ENCODE measurements at regions not wholly inside any gene's neighbourhood (a gene's known extent, or its start where the extent isn't known, plus 50 kb on each side); places are given as distances from the start of the nearest gene placed in this dataset.

GRCh38 chr4:53805291-53805690, 214.0 kb upstream of the LNX1 start:
- Histone ChIP-seq H3K9me3 (no peaks in the 10 kb centered on the region), H3K27ac (no peak overlapping the region), H3K4me1 (peaks cover 0 to 6% (median 2%) of the 10 kb centered on the region in 4 donors), H3K36me3 (no peaks in the 10 kb centered on the region), H3K4me3 (no peak overlapping the region), H3K27me3 (no peaks in the 10 kb centered on the region)
- intact Hi-C loops (cut with DNase I), result no loop called here
- DNase-seq, result no peak
- WGBS, 2 donors, result 80 to 89% methylated on average over 5 of the region's 5 CpGs
- TF ChIP-seq POLR2AphosphoS5 (IDR thresholded peaks at IDR 0.05) (no peak), EP300 (IDR thresholded peaks at IDR 0.05) (no peak), POLR2A (IDR thresholded peaks at IDR 0.05) (no peak), CTCF (IDR thresholded peaks at IDR 0.05) (no peak)

GRCh38 chr4:53804719-53805118, 213.4 kb upstream of the LNX1 start:
- no peak for DNase-seq
- no peak overlapping the region for H3K4me3 ChIP-seq
- H3K36me3 ChIP-seq, result no peaks in the 10 kb centered on the region
- TF ChIP-seq CTCF (IDR thresholded peaks at IDR 0.05), result peak in 1 of 4 experiments; percentile 16
- TF ChIP-seq POLR2AphosphoS5 (IDR thresholded peaks at IDR 0.05), result no peak
- peaks cover 0 to 6% (median 2%) of the 10 kb centered on the region in 4 donors for H3K4me1 ChIP-seq
- WGBS, 2 donors, result 63 to 65% methylated on average over 2 of the region's 2 CpGs
- H3K27me3 ChIP-seq, result no peaks in the 10 kb centered on the region
- intact Hi-C loops (cut with DNase I), result no loop called here
- no peak overlapping the region for H3K27ac ChIP-seq
- H3K9me3 ChIP-seq, result no peaks in the 10 kb centered on the region

GRCh38 chr4:53802500-53802899, 211.2 kb upstream of the LNX1 start:
- TF ChIP-seq POLR2A (IDR thresholded peaks at IDR 0.05), result no peak
- no peak for TF ChIP-seq POLR2AphosphoS5 (IDR thresholded peaks at IDR 0.05)
- TF ChIP-seq EP300 (IDR thresholded peaks at IDR 0.05), result no peak
- TF ChIP-seq CTCF (IDR thresholded peaks at IDR 0.05), result no peak
- Histone ChIP-seq H3K27me3 (no peaks in the 10 kb centered on the region), H3K4me3 (no peak overlapping the region), H3K27ac (no peak overlapping the region), H3K36me3 (no peaks in the 10 kb centered on the region), H3K4me1 (peaks cover 0 to 6% (median 2%) of the 10 kb centered on the region in 4 donors), H3K9me3 (no peaks in the 10 kb centered on the region)
- 52 to 81% methylated on average over 2 of the region's 2 CpGs for WGBS, 2 donors
- no peak for DNase-seq
- intact Hi-C loops (cut with DNase I), result no loop called here

GRCh38 chr4:53801373-53801772, 210.1 kb upstream of the LNX1 start:
- WGBS, 2 donors, result 45 to 50% methylated on average over 3 of the region's 3 CpGs
- intact Hi-C loops (cut with DNase I), result no loop called here

More at GRCh38 chr4:53801373-53801772, 210.1 kb upstream of the LNX1 start:
- H3K27ac ChIP-seq, result no peak overlapping the region
- H3K9me3 ChIP-seq, result no peaks in the 10 kb centered on the region
- no peaks in the 10 kb centered on the region for H3K27me3 ChIP-seq
- peaks cover 0 to 6% (median 2%) of the 10 kb centered on the region in 4 donors for H3K4me1 ChIP-seq
- H3K4me3 ChIP-seq, result no peak overlapping the region
- no peaks in the 10 kb centered on the region for H3K36me3 ChIP-seq
- DNase-seq, result no peak
- no peak for TF ChIP-seq CTCF (IDR thresholded peaks at IDR 0.05)
- no peak for TF ChIP-seq POLR2AphosphoS5 (IDR thresholded peaks at IDR 0.05)
- TF ChIP-seq POLR2A (IDR thresholded peaks at IDR 0.05), result no peak
- TF ChIP-seq EP300 (IDR thresholded peaks at IDR 0.05), result no peak
